Esophagus muscularis mucosa (tissue), 4 donors: ENCODE measurements at regions not wholly inside any gene's neighbourhood (a gene's known extent, or its start where the extent isn't known, plus 50 kb on each side); places are given as distances from the start of the nearest gene placed in this dataset.

ENCODE experiments used
- DNase-seq: peaks from one replicate; pipeline ENCODE4 v3.0.0-alpha.2; 2017; ENCODE audit errors: extremely low spot score
- H3K27ac ChIP-seq, 4 donors: fragments of 200-600 bp; sonication (generic); replicated peaks in 1 of 4; 1 replicate in 3 of 4; 2 replicates in 1 of 4; pipeline ENCODE4 v1.5.1; 2016 to 2019; ENCODE audit warnings: mild to moderate bottlenecking in 1 of 4
- H3K27me3 ChIP-seq, 4 donors: fragments of 200-600 bp; sonication (generic); one replicate each; pipeline versions ENCODE4 v1.5.1 to v1.6.0; 2016 to 2019
- H3K36me3 ChIP-seq, 4 donors: fragments of 200-600 bp; sonication (generic); one replicate each; pipeline ENCODE4 v1.5.1; 2016 to 2019
- H3K4me1 ChIP-seq, 4 donors: fragments of 200-600 bp; sonication (generic); one replicate each; pipeline ENCODE4 v1.5.1; 2016 to 2019
- H3K4me3 ChIP-seq, 4 donors: fragments of 200-600 bp; sonication (generic); 1 replicate in 2 of 4; 2 replicates in 2 of 4; pipeline ENCODE4 v1.5.1; 2016 to 2019; ENCODE audit warnings: mild to moderate bottlenecking in 4 of 4, moderate library complexity in 1 of 4
- H3K9me3 ChIP-seq, 4 donors: fragments of 200-600 bp; sonication (generic); 1 replicate in 3 of 4; 2 replicates in 1 of 4; pipeline ENCODE4 v1.5.1; 2016 to 2019
- EP300 ChIP-seq: sonication (generic); formaldehyde crosslinking; IDR thresholded peaks from one replicate; pipeline ENCODE4 v1.6.1; 2017; ENCODE audit warnings: antibody characterized with exemption
- POLR2A ChIP-seq: fragments of 450-650 bp; IDR thresholded peaks from one replicate; pipeline ENCODE4 v1.6.1; 2017; ENCODE audit warnings: antibody characterized with exemption, moderate library complexity, mild to moderate bottlenecking, low read depth
- POLR2AphosphoS5 ChIP-seq, 2 donors: sonication (generic); formaldehyde crosslinking; IDR thresholded peaks; one replicate each; pipeline ENCODE4 v1.6.1; 2017; ENCODE audit warnings: antibody characterized with exemption in 2 of 2
- WGBS: methylation state at CpG from one replicate; pipeline ENCODE4 v1.1.5; 2018; 5-methylcytosine and 5-hydroxymethylcytosine counted together
- intact Hi-C: fragments of 100-400 bp; cut with DNase I; formaldehyde crosslinking; loops from one replicate; pipeline ENCODE4 v1.15.1; 2023
- TF ChIP-seq, protein P1 (sequence below), 3 experiments: fragments of 200-600 bp in 2 of 3; fragments of 450-650 bp in 1 of 3; sonication (generic) in 2 of 3; IDR thresholded peaks; one replicate each; pipeline ENCODE4 v1.5.1; 2017 to 2019; ENCODE audit warnings: antibody characterized with exemption in 3 of 3, mild to moderate bottlenecking in 2 of 3, moderate library complexity in 1 of 3

DNA sequence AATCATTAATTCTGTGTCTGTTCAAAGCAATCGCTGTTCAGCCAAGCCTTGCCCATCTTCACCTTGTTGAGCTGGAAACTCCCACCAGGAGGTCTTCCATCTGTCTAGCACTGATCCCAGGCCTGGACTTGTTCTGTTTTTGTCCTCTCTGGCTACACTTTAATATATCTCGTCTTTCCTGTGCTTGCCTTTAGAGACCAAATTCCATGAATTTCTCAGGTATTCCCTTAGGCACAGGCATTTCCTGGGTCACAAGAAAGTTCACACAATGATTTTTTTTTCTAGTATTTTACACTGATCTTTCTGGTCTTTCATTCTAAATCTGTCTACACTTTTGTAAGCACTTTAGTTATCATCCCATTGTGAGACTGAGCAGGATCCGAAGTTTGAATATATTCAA is 116.4 kb upstream of the CCND2 start:
- no peak overlapping the region for H3K4me3 ChIP-seq
- H3K36me3 ChIP-seq, result no peaks in the 10 kb centered on the region
- no peaks in the 10 kb centered on the region for H3K4me1 ChIP-seq
- TF ChIP-seq, protein P1, sequence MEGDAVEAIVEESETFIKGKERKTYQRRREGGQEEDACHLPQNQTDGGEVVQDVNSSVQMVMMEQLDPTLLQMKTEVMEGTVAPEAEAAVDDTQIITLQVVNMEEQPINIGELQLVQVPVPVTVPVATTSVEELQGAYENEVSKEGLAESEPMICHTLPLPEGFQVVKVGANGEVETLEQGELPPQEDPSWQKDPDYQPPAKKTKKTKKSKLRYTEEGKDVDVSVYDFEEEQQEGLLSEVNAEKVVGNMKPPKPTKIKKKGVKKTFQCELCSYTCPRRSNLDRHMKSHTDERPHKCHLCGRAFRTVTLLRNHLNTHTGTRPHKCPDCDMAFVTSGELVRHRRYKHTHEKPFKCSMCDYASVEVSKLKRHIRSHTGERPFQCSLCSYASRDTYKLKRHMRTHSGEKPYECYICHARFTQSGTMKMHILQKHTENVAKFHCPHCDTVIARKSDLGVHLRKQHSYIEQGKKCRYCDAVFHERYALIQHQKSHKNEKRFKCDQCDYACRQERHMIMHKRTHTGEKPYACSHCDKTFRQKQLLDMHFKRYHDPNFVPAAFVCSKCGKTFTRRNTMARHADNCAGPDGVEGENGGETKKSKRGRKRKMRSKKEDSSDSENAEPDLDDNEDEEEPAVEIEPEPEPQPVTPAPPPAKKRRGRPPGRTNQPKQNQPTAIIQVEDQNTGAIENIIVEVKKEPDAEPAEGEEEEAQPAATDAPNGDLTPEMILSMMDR (IDR thresholded peaks at IDR 0.05), result no peak
- TF ChIP-seq POLR2AphosphoS5 (IDR thresholded peaks at IDR 0.05) (no peak), EP300 (no peak), POLR2A (no peak)
- no peak for DNase-seq
- no peaks in the 10 kb centered on the region for H3K9me3 ChIP-seq
- WGBS, result 82% methylated on average over 3 of the region's 3 CpGs
- H3K27me3 ChIP-seq, result no peaks in the 10 kb centered on the region
- no peak overlapping the region for H3K27ac ChIP-seq
- intact Hi-C loops, result no loop called here

DNA sequence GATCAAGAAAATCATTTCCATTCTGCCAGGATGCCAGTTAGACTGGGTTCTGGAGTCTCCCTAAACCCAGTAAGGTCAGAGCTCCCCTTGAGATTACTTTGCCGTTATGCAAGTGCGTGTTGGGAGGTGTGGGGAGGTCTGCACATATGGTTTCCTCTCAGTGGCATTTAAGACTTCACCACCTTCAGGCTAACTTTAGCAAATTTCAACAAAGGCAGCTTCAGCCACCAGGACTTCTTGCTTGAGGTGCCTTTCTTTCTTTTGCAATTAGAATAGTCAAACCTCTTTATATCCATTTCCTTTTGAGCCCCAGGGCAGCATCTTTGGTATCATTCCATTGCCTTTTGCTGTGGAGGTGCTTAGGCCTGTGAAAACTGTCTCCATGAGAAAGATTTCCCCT is 117.2 kb upstream of the CCND2 start:
- Histone ChIP-seq H3K27ac (no peak overlapping the region), H3K4me1 (no peaks in the 10 kb centered on the region), H3K9me3 (no peaks in the 10 kb centered on the region), H3K27me3 (peaks cover 0 to 5% (median 0%) of the 10 kb centered on the region in 4 donors), H3K4me3 (no peak overlapping the region), H3K36me3 (no peaks in the 10 kb centered on the region)
- 83% methylated on average over 2 of the region's 2 CpGs for WGBS
- TF ChIP-seq EP300 (no peak), POLR2AphosphoS5 (IDR thresholded peaks at IDR 0.05) (no peak), POLR2A (no peak)
- TF ChIP-seq, protein P1 (IDR thresholded peaks at IDR 0.05), result no peak
- intact Hi-C loops, result no loop called here
- DNase-seq, result no peak

DNA sequence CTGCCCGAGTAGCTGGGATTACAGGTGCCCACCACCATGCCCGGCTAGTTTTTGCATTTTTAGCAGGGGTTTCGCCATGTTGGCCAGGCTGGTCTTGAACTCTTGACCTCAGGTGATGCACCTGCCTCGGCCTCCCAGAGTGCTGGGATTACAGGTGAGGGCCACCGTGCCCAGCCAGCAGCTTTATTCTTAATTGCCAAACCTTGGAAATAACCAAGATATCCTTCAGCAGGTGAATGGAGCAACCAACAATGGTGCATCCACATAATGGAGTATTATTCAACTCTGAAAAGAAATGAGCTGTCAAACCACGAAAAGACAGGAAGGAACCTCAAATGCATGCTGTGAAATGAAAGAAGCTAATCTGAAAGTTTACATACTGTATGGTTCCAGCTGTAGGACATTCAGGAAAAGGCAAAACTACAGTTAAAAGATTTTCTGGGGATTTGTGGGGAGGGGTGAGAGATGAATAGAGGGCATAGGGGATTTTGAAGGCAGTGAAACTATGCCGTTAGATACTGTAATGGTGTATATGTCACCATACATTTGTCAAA is 118.8 kb upstream of the CCND2 start:
- Histone ChIP-seq H3K4me1 (no peaks in the 10 kb centered on the region), H3K27me3 (peaks cover 0 to 8% (median 0%) of the 10 kb centered on the region in 4 donors), H3K9me3 (no peaks in the 10 kb centered on the region), H3K36me3 (no peaks in the 10 kb centered on the region), H3K27ac (no peak overlapping the region), H3K4me3 (no peak overlapping the region)
- TF ChIP-seq EP300 (no peak), POLR2AphosphoS5 (IDR thresholded peaks at IDR 0.05) (no peak), POLR2A (no peak)
- TF ChIP-seq, protein P1 (IDR thresholded peaks at IDR 0.05), result no peak
- no peak for DNase-seq
- 75% methylated on average over 7 of the region's 7 CpGs for WGBS
- intact Hi-C loops, result no loop called here

DNA sequence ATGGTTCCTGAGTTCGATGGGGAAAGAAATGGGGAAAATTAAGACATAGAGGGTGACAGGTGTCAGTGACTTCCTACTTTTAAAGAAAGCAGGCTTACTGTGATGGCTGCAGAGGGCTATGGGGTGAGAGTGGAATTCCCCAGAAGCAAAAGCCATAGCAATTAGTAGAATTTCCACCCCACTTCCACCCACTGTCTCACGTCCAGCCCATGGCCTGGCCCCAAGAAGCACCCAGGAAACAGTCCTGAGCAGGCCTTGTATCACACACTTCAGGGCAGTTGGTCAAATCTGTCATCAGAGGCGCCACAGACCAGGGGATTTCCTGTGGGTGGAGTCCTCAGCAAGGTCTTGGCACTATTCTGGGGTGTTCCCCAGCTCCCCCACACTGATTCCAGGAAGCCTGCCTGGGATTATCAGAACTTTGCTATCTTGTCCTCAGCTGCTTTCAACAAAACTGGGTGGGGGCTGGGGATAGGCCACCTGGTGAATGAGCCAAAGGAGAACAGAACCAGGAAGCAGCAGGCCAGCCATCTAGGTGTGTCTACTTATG is 120.1 kb upstream of the CCND2 start:
- no peaks in the 10 kb centered on the region for H3K9me3 ChIP-seq
- peaks cover 0 to 15% (median 0%) of the 10 kb centered on the region in 4 donors for H3K27me3 ChIP-seq
- TF ChIP-seq POLR2AphosphoS5 (IDR thresholded peaks at IDR 0.05), result no peak
- TF ChIP-seq EP300, result no peak
- TF ChIP-seq POLR2A, result no peak
- TF ChIP-seq, protein P1 (IDR thresholded peaks at IDR 0.05), result no peak
- H3K27ac ChIP-seq, result no peak overlapping the region
- H3K4me3 ChIP-seq, result no peak overlapping the region
- no peak for DNase-seq
- no peaks in the 10 kb centered on the region for H3K36me3 ChIP-seq
- H3K4me1 ChIP-seq, result no peaks in the 10 kb centered on the region
- 63% methylated on average over 3 of the region's 3 CpGs for WGBS
- intact Hi-C loops, result no loop called here
